WTC11 (cell line): ENCODE measurements at regions not wholly inside any gene's neighbourhood (a gene's known extent, or its start where the extent isn't known, plus 50 kb on each side); places are given as distances from the start of the nearest gene placed in this dataset.

Experiments
- ATAC-seq: fragments of 200-7000 bp; cut with Tn5 transposase; 2 replicates; pipeline ENCODE4 v1.10.0; 2021; ENCODE audit warnings: mild to moderate bottlenecking, moderate library complexity
- CTCF ChIA-PET: fragments of 300-600 bp; sonication (Branson Sonifier 250); formaldehyde crosslinking; loops from one replicate; lab custom pipeline; 2021; ENCODE audit warnings: antibody characterized with exemption; lab: Charles Lee
- POLR2A ChIA-PET: fragments of 350-600 bp; sonication (Branson Sonifier 250); formaldehyde crosslinking; loops from one replicate; lab custom pipeline; 2021; ENCODE audit warnings: antibody characterized with exemption; lab: Charles Lee
- DNase-seq: peaks from one replicate; pipeline ENCODE4 v3.0.0; 2021; ENCODE audit warnings: low spot score
- H3K27ac Mint-ChIP-seq: 2 replicates; pipeline ENCODE4 v1.8.0; 2021; ENCODE audit warnings: mixed read lengths
- H3K27me3 Mint-ChIP-seq: 2 replicates; pipeline ENCODE4 v1.8.0; 2021; ENCODE audit warnings: low read depth, mild to moderate bottlenecking, moderate library complexity, mixed read lengths
- H3K36me3 Mint-ChIP-seq: 2 replicates; pipeline ENCODE4 v1.8.0; 2021; ENCODE audit warnings: mixed read lengths
- H3K4me1 Mint-ChIP-seq: 2 replicates; pipeline ENCODE4 v1.8.0; 2022; ENCODE audit warnings: mixed read lengths
- H3K4me3 Mint-ChIP-seq: 2 replicates; pipeline ENCODE4 v1.8.0; 2021; ENCODE audit warnings: mild to moderate bottlenecking, moderate library complexity, mixed read lengths
- H3K9me3 Mint-ChIP-seq: 2 replicates; pipeline ENCODE4 v1.8.0; 2021; ENCODE audit warnings: mixed read lengths
- FOXJ3 ChIP-seq: sonication (generic); formaldehyde crosslinking; IDR thresholded peaks from 2 replicates; pipeline ENCODE4 v1.9.0; 2021; ENCODE audit warnings: missing genetic modification reagents, mild to moderate bottlenecking, borderline replicate concordance
- FOXK1 ChIP-seq: sonication (generic); formaldehyde crosslinking; IDR thresholded peaks from 2 replicates; pipeline ENCODE4 v1.8.0; 2022; ENCODE audit warnings: mild to moderate bottlenecking, moderate library complexity, missing genetic modification reagents
- NR2C2 ChIP-seq: sonication (generic); formaldehyde crosslinking; IDR thresholded peaks from 2 replicates; pipeline ENCODE4 v1.8.0; 2022; ENCODE audit warnings: mild to moderate bottlenecking, missing genetic modification reagents
- NR3C1 ChIP-seq: sonication (generic); formaldehyde crosslinking; conservative IDR thresholded peaks from 2 replicates; pipeline ENCODE4 v1.8.1; 2023; ENCODE audit warnings: low read depth, mild to moderate bottlenecking, missing genetic modification reagents
- OVOL2 ChIP-seq: fragments of 250-450 bp; sonication (Bioruptor Pico); IDR thresholded peaks from 2 replicates; pipeline ENCODE4 v1.9.0; 2021; ENCODE audit warnings: mild to moderate bottlenecking, borderline replicate concordance
- RELA ChIP-seq: sonication (generic); formaldehyde crosslinking; IDR thresholded peaks from 2 replicates; pipeline ENCODE4 v1.8.1; 2022; ENCODE audit warnings: missing genetic modification reagents, mild to moderate bottlenecking, borderline replicate concordance
- SOX15 ChIP-seq: fragments of 250-450 bp; sonication (Bioruptor Pico); IDR thresholded peaks from 2 replicates; pipeline ENCODE4 v1.9.0; 2021; ENCODE audit warnings: mild to moderate bottlenecking
- ZNF232 ChIP-seq: sonication (generic); formaldehyde crosslinking; IDR thresholded peaks from 2 replicates; pipeline ENCODE4 v1.8.0; 2022; ENCODE audit warnings: mild to moderate bottlenecking, missing genetic modification reagents
- ZNF671 ChIP-seq: fragments of 250-450 bp; sonication (Bioruptor Pico); IDR thresholded peaks from 2 replicates; pipeline ENCODE4 v1.8.0; 2021; ENCODE audit warnings: mild to moderate bottlenecking
- TF ChIP-seq, protein P1 (sequence below): sonication (generic); formaldehyde crosslinking; conservative IDR thresholded peaks from 2 replicates; pipeline ENCODE4 v1.8.1; 2022; ENCODE audit warnings: mild to moderate bottlenecking, missing genetic modification reagents
- TF ChIP-seq, protein P2 (sequence below): sonication (generic); formaldehyde crosslinking; IDR thresholded peaks from 2 replicates; pipeline ENCODE4 v1.8.1; 2022; ENCODE audit warnings: low read depth, mild to moderate bottlenecking, moderate library complexity, missing genetic modification reagents, borderline replicate concordance
- TF ChIP-seq, protein P3 (sequence below): sonication (generic); formaldehyde crosslinking; IDR thresholded peaks from 2 replicates; pipeline ENCODE4 v1.8.0; 2022; ENCODE audit warnings: mild to moderate bottlenecking, missing genetic modification reagents
- TF ChIP-seq, protein P4 (sequence below): sonication (generic); formaldehyde crosslinking; IDR thresholded peaks from 2 replicates; pipeline ENCODE4 v1.8.0; 2022; ENCODE audit warnings: missing genetic modification reagents
- TF ChIP-seq, protein P5 (sequence below): fragments of 250-450 bp; sonication (Bioruptor Pico); IDR thresholded peaks from 2 replicates; pipeline ENCODE4 v1.9.0; 2021; ENCODE audit warnings: mild to moderate bottlenecking, borderline replicate concordance
- TF ChIP-seq, protein P6 (sequence below): sonication (generic); formaldehyde crosslinking; IDR thresholded peaks from 2 replicates; pipeline ENCODE4 v1.8.1; 2022; ENCODE audit warnings: mild to moderate bottlenecking, missing genetic modification reagents, moderate library complexity, borderline replicate concordance

DNA sequence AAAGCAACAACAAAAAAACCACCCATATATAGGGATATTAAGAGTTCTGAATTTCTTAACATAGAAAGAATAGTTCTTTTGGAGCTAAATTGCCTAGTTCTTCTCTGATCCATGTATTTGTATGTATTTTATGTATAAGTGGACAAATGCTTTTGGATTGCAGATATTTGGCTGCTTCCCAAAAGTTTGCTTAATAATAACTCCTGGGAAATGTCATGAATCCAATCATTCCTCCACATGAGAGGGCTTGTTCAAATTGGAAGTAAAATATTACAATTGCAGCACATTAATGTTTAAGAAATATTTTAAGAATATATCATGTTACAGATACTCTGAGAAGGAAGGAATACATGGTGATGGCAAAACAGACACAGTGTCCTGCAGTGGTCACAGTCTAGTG is 71.5 kb upstream of the PAGE3 start:
- CTCF ChIA-PET = interaction anchor here (0.7 kb wide), 1 partner anchor 458 kb away, joined by 3 read pairs; no protein-coding TSS in a partner anchor
- H3K27me3 Mint-ChIP-seq = no peaks in the 10 kb centered on the region; the same call in 1 of the 2 replicates
- peaks cover 4% of the 10 kb centered on the region for H3K4me1 Mint-ChIP-seq
- DNase-seq (no peak), ATAC-seq (no peak)
- H3K4me3 Mint-ChIP-seq = no peak overlapping the region
- H3K9me3 Mint-ChIP-seq = peaks cover 18% of the 10 kb centered on the region
- POLR2A ChIA-PET = no interaction called here
- no peak overlapping the region for H3K27ac Mint-ChIP-seq
- no peaks in the 10 kb centered on the region for H3K36me3 Mint-ChIP-seq
- TF ChIP-seq ZNF671 = no peak
- TF ChIP-seq, protein P1, sequence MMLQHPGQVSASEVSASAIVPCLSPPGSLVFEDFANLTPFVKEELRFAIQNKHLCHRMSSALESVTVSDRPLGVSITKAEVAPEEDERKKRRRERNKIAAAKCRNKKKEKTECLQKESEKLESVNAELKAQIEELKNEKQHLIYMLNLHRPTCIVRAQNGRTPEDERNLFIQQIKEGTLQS (CRISPR knock-in tag) = no peak

DNA sequence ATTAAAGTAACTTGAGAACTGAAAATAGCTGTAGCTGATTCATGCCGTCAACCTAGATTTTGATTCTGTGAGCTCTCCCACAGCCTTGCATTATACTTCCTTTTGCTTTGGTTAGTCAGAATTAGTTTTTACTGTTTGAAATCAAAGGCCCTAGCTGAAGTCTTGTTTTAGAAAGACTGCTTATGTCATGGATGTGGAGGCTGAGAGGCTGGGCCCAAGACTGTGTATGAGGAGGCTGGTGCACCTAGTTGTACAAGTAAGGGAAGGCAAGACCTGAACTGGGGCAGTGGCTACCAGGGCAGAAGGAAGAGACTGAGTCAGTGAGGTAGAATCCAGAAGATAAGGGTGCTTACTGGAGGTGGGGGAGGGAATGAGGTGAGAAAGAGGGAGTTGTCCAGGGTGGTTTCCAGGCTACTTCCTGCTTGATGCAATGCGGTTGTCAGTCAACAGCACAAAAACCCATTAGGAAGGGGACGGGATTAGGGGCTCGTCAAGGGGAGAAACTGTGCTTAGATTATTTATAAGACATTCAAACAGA is 76.2 kb upstream of the PAGE3 start:
- ATAC-seq (no peak), DNase-seq (no peak)
- peaks cover 2% of the 10 kb centered on the region; the same call in 1 of the 2 replicates for H3K27me3 Mint-ChIP-seq
- peaks cover 6% of the 10 kb centered on the region for H3K36me3 Mint-ChIP-seq
- H3K9me3 Mint-ChIP-seq = peaks cover 21% of the 10 kb centered on the region
- POLR2A ChIA-PET = no interaction called here
- TF ChIP-seq FOXJ3 (no peak), SOX15 (no peak), ZNF232 (no peak)
- TF ChIP-seq, protein P2, sequence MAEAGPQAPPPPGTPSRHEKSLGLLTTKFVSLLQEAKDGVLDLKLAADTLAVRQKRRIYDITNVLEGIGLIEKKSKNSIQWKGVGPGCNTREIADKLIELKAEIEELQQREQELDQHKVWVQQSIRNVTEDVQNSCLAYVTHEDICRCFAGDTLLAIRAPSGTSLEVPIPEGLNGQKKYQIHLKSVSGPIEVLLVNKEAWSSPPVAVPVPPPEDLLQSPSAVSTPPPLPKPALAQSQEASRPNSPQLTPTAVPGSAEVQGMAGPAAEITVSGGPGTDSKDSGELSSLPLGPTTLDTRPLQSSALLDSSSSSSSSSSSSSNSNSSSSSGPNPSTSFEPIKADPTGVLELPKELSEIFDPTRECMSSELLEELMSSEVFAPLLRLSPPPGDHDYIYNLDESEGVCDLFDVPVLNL = no peak
- TF ChIP-seq, protein P3, sequence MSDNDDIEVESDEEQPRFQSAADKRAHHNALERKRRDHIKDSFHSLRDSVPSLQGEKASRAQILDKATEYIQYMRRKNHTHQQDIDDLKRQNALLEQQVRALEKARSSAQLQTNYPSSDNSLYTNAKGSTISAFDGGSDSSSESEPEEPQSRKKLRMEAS (CRISPR knock-in tag) = no peak
- CTCF ChIA-PET = no interaction called here
- no peak overlapping the region for H3K4me3 Mint-ChIP-seq
- no peak overlapping the region for H3K27ac Mint-ChIP-seq
- peaks cover 11% of the 10 kb centered on the region for H3K4me1 Mint-ChIP-seq

DNA sequence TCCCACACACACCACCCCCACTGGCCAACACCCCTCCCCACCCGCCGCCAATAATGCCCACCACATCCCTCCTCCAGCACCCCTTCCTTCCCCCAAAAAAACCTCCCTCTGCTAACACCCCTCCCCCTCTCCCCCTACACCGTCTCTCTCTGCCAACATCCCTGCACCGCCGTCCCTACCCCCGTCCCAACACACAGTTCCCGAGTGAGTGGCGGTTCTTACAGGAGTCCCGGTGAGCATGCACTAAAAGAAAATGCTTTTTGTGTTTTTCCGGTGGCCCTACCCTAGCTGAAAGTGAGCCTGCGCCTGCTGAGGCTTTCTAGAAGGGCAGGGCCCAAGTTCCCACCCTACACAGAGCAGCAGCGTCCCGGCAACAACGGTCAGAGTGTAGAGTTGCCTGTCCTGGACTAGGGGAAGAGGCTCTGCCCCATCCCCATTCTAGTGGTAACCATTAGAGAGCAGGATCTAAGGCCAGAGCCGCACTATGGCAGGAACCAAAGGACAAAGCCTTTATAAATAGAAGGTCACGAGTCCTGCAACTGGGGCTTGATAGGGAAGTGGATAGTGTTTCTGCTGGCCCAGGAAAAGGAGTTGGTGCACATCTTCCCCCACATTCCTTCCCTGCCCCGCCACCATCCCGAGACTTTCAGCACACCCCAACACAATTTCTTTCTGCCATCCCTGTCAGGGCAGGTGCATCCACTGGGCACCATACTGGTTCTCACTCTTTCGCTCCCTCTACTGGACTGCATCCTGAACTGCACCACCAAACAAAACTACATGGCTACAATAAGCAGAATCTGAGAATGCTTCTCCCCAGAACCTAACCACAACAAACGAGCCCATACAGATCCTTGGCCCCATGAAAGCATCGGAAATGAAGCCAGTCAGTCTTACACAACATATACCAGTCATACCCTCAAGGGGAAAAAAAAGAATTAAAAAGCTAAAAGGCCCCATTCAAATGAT is 78.1 kb upstream of the PAGE3 start:
- Mint-ChIP-seq H3K36me3 (peaks cover 6% of the 10 kb centered on the region), H3K9me3 (peaks cover 24% of the 10 kb centered on the region), H3K27me3 (peaks cover 2% of the 10 kb centered on the region; the same call in 1 of the 2 replicates), H3K4me1 (peaks cover 11% of the 10 kb centered on the region), H3K27ac (no peak overlapping the region), H3K4me3 (peak overlapping the region; percentile 34; the same call in 1 of the 2 replicates)
- CTCF ChIA-PET = interaction anchor here (1.0 kb wide), 1 partner anchor 11 kb away, joined by 3 read pairs; no protein-coding TSS in a partner anchor
- POLR2A ChIA-PET = no interaction called here
- TF ChIP-seq FOXK1 (CRISPR knock-in tag) = no peak
- TF ChIP-seq, protein P4, sequence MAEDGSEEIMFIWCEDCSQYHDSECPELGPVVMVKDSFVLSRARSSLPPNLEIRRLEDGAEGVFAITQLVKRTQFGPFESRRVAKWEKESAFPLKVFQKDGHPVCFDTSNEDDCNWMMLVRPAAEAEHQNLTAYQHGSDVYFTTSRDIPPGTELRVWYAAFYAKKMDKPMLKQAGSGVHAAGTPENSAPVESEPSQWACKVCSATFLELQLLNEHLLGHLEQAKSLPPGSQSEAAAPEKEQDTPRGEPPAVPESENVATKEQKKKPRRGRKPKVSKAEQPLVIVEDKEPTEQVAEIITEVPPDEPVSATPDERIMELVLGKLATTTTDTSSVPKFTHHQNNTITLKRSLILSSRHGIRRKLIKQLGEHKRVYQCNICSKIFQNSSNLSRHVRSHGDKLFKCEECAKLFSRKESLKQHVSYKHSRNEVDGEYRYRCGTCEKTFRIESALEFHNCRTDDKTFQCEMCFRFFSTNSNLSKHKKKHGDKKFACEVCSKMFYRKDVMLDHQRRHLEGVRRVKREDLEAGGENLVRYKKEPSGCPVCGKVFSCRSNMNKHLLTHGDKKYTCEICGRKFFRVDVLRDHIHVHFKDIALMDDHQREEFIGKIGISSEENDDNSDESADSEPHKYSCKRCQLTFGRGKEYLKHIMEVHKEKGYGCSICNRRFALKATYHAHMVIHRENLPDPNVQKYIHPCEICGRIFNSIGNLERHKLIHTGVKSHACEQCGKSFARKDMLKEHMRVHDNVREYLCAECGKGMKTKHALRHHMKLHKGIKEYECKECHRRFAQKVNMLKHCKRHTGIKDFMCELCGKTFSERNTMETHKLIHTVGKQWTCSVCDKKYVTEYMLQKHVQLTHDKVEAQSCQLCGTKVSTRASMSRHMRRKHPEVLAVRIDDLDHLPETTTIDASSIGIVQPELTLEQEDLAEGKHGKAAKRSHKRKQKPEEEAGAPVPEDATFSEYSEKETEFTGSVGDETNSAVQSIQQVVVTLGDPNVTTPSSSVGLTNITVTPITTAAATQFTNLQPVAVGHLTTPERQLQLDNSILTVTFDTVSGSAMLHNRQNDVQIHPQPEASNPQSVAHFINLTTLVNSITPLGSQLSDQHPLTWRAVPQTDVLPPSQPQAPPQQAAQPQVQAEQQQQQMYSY (CRISPR knock-in tag) = no peak
- no peak for TF ChIP-seq NR3C1
- no peak for TF ChIP-seq NR2C2 (CRISPR knock-in tag)
- no peak for TF ChIP-seq OVOL2
- peak; percentile 84 for ATAC-seq
- DNase-seq = peak; percentile 35

DNA sequence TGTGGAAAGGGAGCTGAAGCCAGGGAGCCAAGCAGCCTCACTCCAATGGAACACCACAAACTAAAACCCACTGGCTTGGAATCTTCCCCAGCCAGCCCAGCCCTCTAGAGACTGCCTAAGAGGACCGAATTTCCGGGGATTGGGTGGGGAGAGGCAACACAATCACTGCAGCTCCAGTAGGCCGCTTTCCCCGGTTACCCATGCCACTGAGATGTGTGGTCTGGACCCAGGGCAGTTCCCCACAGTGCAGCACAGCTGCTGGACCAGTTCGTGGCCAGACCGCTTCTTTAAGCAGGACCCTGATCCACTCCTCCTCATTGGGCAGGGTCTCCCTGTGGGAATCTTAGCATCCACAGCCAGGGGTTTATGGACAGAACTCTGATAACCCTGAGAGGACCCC is 91.9 kb upstream of the PAGE3 start:
- DNase-seq (no peak), ATAC-seq (no peak)
- no peaks in the 10 kb centered on the region for H3K4me1 Mint-ChIP-seq
- ChIA-PET CTCF (no interaction called here), POLR2A (no interaction called here)
- no peak overlapping the region for H3K27ac Mint-ChIP-seq
- TF ChIP-seq FOXJ3 = no peak
- TF ChIP-seq, protein P5, sequence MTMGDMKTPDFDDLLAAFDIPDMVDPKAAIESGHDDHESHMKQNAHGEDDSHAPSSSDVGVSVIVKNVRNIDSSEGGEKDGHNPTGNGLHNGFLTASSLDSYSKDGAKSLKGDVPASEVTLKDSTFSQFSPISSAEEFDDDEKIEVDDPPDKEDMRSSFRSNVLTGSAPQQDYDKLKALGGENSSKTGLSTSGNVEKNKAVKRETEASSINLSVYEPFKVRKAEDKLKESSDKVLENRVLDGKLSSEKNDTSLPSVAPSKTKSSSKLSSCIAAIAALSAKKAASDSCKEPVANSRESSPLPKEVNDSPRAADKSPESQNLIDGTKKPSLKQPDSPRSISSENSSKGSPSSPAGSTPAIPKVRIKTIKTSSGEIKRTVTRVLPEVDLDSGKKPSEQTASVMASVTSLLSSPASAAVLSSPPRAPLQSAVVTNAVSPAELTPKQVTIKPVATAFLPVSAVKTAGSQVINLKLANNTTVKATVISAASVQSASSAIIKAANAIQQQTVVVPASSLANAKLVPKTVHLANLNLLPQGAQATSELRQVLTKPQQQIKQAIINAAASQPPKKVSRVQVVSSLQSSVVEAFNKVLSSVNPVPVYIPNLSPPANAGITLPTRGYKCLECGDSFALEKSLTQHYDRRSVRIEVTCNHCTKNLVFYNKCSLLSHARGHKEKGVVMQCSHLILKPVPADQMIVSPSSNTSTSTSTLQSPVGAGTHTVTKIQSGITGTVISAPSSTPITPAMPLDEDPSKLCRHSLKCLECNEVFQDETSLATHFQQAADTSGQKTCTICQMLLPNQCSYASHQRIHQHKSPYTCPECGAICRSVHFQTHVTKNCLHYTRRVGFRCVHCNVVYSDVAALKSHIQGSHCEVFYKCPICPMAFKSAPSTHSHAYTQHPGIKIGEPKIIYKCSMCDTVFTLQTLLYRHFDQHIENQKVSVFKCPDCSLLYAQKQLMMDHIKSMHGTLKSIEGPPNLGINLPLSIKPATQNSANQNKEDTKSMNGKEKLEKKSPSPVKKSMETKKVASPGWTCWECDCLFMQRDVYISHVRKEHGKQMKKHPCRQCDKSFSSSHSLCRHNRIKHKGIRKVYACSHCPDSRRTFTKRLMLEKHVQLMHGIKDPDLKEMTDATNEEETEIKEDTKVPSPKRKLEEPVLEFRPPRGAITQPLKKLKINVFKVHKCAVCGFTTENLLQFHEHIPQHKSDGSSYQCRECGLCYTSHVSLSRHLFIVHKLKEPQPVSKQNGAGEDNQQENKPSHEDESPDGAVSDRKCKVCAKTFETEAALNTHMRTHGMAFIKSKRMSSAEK (CRISPR knock-in tag) = no peak
- no peak for TF ChIP-seq RELA (CRISPR knock-in tag)
- no peak for TF ChIP-seq NR2C2 (CRISPR knock-in tag)
- TF ChIP-seq, protein P6, sequence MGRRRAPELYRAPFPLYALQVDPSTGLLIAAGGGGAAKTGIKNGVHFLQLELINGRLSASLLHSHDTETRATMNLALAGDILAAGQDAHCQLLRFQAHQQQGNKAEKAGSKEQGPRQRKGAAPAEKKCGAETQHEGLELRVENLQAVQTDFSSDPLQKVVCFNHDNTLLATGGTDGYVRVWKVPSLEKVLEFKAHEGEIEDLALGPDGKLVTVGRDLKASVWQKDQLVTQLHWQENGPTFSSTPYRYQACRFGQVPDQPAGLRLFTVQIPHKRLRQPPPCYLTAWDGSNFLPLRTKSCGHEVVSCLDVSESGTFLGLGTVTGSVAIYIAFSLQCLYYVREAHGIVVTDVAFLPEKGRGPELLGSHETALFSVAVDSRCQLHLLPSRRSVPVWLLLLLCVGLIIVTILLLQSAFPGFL (CRISPR knock-in tag) = no peak
- no peak for TF ChIP-seq OVOL2
- no peak overlapping the region for H3K4me3 Mint-ChIP-seq
- peaks cover 6% of the 10 kb centered on the region; the same call in 1 of the 2 replicates for H3K27me3 Mint-ChIP-seq
- H3K9me3 Mint-ChIP-seq = peaks cover 49% of the 10 kb centered on the region
- H3K36me3 Mint-ChIP-seq = peaks cover 7% of the 10 kb centered on the region; the same call in 1 of the 2 replicates
